ENCODE measurements at regions not wholly inside any gene's neighbourhood (a gene's known extent, or its start where the extent isn't known, plus 50 kb on each side); places are given as distances from the start of the nearest gene placed in this dataset.

GRCh38 chr4:169870507-169870906 is 112.8 kb upstream of the HPF1 start:
- DNase-seq (no peak), ATAC-seq (ENCODE audit: low read depth) (no peak)
- H3K9ac ChIP-seq (ENCODE audit: low read depth, low read length), result no peak overlapping the region
- H3K4me2 ChIP-seq (ENCODE audit: low read depth, low read length), result no peak overlapping the region
- H3K27me3 ChIP-seq (ENCODE audit: control insufficient read depth, insufficient read depth, low read length), result no peaks in the 10 kb centered on the region
- no CpG with 5 or more reads among the region's 3 CpGs for WGBS, 2 experiments (ENCODE audit: extremely low coverage in 2 of 2, insufficient read length in 1 of 2)
- no peak overlapping the region for H3K4me3 ChIP-seq (ENCODE audit: insufficient read depth, low read depth, low read length)
- H3K9me1 ChIP-seq (ENCODE audit: insufficient read depth, low read length), result no peaks in the 10 kb centered on the region
- H3K4ac ChIP-seq (ENCODE audit: low read depth, low read length), result no peak overlapping the region
- no peak overlapping the region for H3K18ac ChIP-seq (ENCODE audit: low read depth, low read length)
- no peak overlapping the region for H3K27ac ChIP-seq (ENCODE audit: insufficient read depth, low read length)
- intact Hi-C loops (cut with micrococcal nuclease), result no loop called here
- H2AFZ ChIP-seq (replicated peaks; ENCODE audit: low read length, poor library complexity), result no peak overlapping the region
- TF ChIP-seq RCOR1 (IDR thresholded peaks at IDR 0.05; ENCODE audit: insufficient replicate concordance, low read length) (no peak), BHLHE40 (IDR thresholded peaks at IDR 0.05; ENCODE audit: low read depth, low read length) (no peak), RFX5 (IDR thresholded peaks at IDR 0.05; ENCODE audit: low read depth, low read length) (no peak), ELK1 (IDR thresholded peaks at IDR 0.05; ENCODE audit: borderline replicate concordance, low read depth, low read length) (no peak), NFE2L2 (IDR thresholded peaks at IDR 0.05; ENCODE audit: low read depth, low read length) (no peak), MAFK (IDR thresholded peaks at IDR 0.05; ENCODE audit: low read depth, low read length) (no peak), MAZ (IDR thresholded peaks at IDR 0.05; ENCODE audit: borderline replicate concordance, low read depth, low read length) (no peak), CHD1 (IDR thresholded peaks at IDR 0.05; ENCODE audit: low read depth, low read length) (no peak)
- BruUV-seq (replicated peaks), result no TSS peak
- no peak overlapping the region for H3K23ac ChIP-seq (ENCODE audit: low read depth, low read length)
- H3K4me1 ChIP-seq (ENCODE audit: control insufficient read depth, insufficient read depth, low read length), result no peaks in the 10 kb centered on the region
- dilution Hi-C loops (cut with HindIII; ENCODE audit: low sequenced_read_pairs, unreplicated experiment), result no loop called here
- no peak overlapping the region for H2BK5ac ChIP-seq (ENCODE audit: low read depth, low read length, poor library complexity, severe bottlenecking)
- no peak overlapping the region for H3K14ac ChIP-seq (replicated peaks; ENCODE audit: low read depth, low read length)
- H4K5ac ChIP-seq (ENCODE audit: low read depth, low read length), result no peak overlapping the region
- no peak overlapping the region for H4K91ac ChIP-seq (ENCODE audit: insufficient read depth, low read depth, low read length)
- H2BK20ac ChIP-seq (ENCODE audit: low read depth, low read length), result no peak overlapping the region
- no peaks in the 10 kb centered on the region for H3K9me3 ChIP-seq (ENCODE audit: control insufficient read depth, insufficient read depth, low read length)
- H2AK5ac ChIP-seq (ENCODE audit: low read depth, low read length), result no peak overlapping the region
- ChIA-PET CTCF (no interaction called here), POLR2A (ENCODE audit: unreplicated experiment) (no interaction called here)
- no peak overlapping the region for H2BK15ac ChIP-seq (ENCODE audit: low read depth, low read length)
- no peak overlapping the region for H2BK120ac ChIP-seq (ENCODE audit: low read depth, low read length)
- no peaks in the 10 kb centered on the region for H3K79me1 ChIP-seq (ENCODE audit: low read depth in 1 of 2, low read length in 2 of 2)
- H2AK9ac ChIP-seq (replicated peaks; ENCODE audit: low read depth, low read length, poor library complexity), result no peak overlapping the region
- in situ Hi-C loops (cut with MboI; ENCODE audit: low sequenced_read_pairs), result no loop called here
- no peak overlapping the region for H4K8ac ChIP-seq (ENCODE audit: low read depth in 2 of 2, low read length in 2 of 2)
- H4K20me1 ChIP-seq (ENCODE audit: insufficient read depth, low read length), result no peaks in the 10 kb centered on the region
- H3K56ac ChIP-seq (ENCODE audit: extremely low read depth, insufficient read depth, low read length), result no peak overlapping the region
- H3K36me3 ChIP-seq (ENCODE audit: control insufficient read depth, insufficient read depth, low read length), result no peaks in the 10 kb centered on the region

All from IMR-90 (cell line).